Lower leg skin (tissue), 3 donors: ENCODE measurements at regions not wholly inside any gene's neighbourhood (a gene's known extent, or its start where the extent isn't known, plus 50 kb on each side); places are given as distances from the start of the nearest gene placed in this dataset.

ENCODE experiments used
- CTCF ChIP-seq, 3 donors: fragments of 450-650 bp; IDR thresholded peaks; one replicate each; pipeline ENCODE4 v1.5.1; 2016; ENCODE audit warnings: antibody characterized with exemption in 3 of 3, mild to moderate bottlenecking in 3 of 3, moderate library complexity in 2 of 3
- POLR2A ChIP-seq, 2 donors: fragments of 450-650 bp; IDR thresholded peaks; one replicate each; pipeline ENCODE4 v1.6.1; 2016 to 2017; ENCODE audit warnings: antibody characterized with exemption in 2 of 2, mild to moderate bottlenecking in 1 of 2, moderate library complexity in 1 of 2

- no peak for TF ChIP-seq CTCF (IDR thresholded peaks at IDR 0.05)
- TF ChIP-seq POLR2A (IDR thresholded peaks at IDR 0.05), result no peak
Measured at GRCh38 chr4:17358241-17358640, 153.6 kb downstream of the QDPR start.
